Loucy (cell line): ENCODE measurements at regions not wholly inside any gene's neighbourhood (a gene's known extent, or its start where the extent isn't known, plus 50 kb on each side); places are given as distances from the start of the nearest gene placed in this dataset.

ENCODE experiments used
- CTCF ChIP-seq: fragments of 200-600 bp; sonication (generic); conservative IDR thresholded peaks from 2 replicates; pipeline ENCODE4 v1.5.1; 2014; ENCODE audit warnings: mild to moderate bottlenecking, antibody characterized with exemption, low read length
- EZH2phosphoT487 ChIP-seq: fragments of 200-600 bp; IDR thresholded peaks from 2 replicates; pipeline ENCODE4 v1.6.1; 2018; ENCODE audit warnings: antibody characterized with exemption, mild to moderate bottlenecking, moderate library complexity, borderline replicate concordance

GRCh38 chr5:125002727-125003598 is 256.5 kb upstream of the ZNF608 start:
- TF ChIP-seq CTCF, result no peak
- TF ChIP-seq EZH2phosphoT487, result no peak
